Aorta (tissue), 5 donors: ENCODE measurements at regions not wholly inside any gene's neighbourhood (a gene's known extent, or its start where the extent isn't known, plus 50 kb on each side); places are given as distances from the start of the nearest gene placed in this dataset.
"Not testable (repeated sequence)": the region's sequence is repeated elsewhere in the genome, so short reads cannot be mapped to it uniquely, and the experiment has no call there.

Experiments used
- ATAC-seq: fragments of 200-7000 bp; cut with Tn5 transposase; one replicate; pipeline ENCODE4 v1.9.1; 2022; ENCODE audit warnings: moderate library complexity; ENCODE audit not compliant: low FRiP score
- DNase-seq, 2 donors: peaks; one replicate each; pipeline ENCODE4 v3.0.0-alpha.2; 2020
- H3K27ac ChIP-seq, 2 donors: one replicate each; pipeline ENCODE4 v1.5.1; 2013; ENCODE audit warnings: low read length in 2 of 2, mild to moderate bottlenecking in 2 of 2, moderate library complexity in 2 of 2, control low read depth in 1 of 2, inconsistent platforms in 1 of 2, low read depth in 1 of 2
- H3K27me3 ChIP-seq, 2 donors: one replicate each; pipeline ENCODE4 v1.6.1; 2013; ENCODE audit warnings: control low read depth in 1 of 2, low read length in 1 of 2, mild to moderate bottlenecking in 1 of 2, moderate library complexity in 1 of 2; ENCODE audit not compliant: insufficient read depth in 2 of 2, control insufficient read depth in 1 of 2
- H3K36me3 ChIP-seq, 2 donors: one replicate each; pipeline ENCODE4 v1.6.1; 2013; ENCODE audit warnings: control low read depth in 1 of 2, low read length in 1 of 2, mild to moderate bottlenecking in 1 of 2; ENCODE audit not compliant: insufficient read depth in 2 of 2, control insufficient read depth in 1 of 2
- H3K4me1 ChIP-seq, 2 donors: one replicate each; pipeline ENCODE4 v1.6.1; 2013; ENCODE audit warnings: low read length in 2 of 2, control low read depth in 1 of 2, mild to moderate bottlenecking in 1 of 2, moderate library complexity in 1 of 2; ENCODE audit not compliant: insufficient read depth in 2 of 2, control insufficient read depth in 1 of 2
- H3K4me3 ChIP-seq, 2 donors: one replicate each; pipeline ENCODE4 v1.5.1; 2013; ENCODE audit warnings: low read length in 2 of 2, control low read depth in 1 of 2, mild to moderate bottlenecking in 1 of 2
- H3K9me3 ChIP-seq: one replicate; pipeline ENCODE4 v1.6.1; 2013; ENCODE audit warnings: mild to moderate bottlenecking, low read length; ENCODE audit not compliant: control insufficient read depth
- WGBS, 2 donors: extraction: QIAGEN DNeasy Blood & Tissue Kit; methylation state at CpG; one replicate each; pipeline ENCODE4 v1.1.7; 2013; 5-methylcytosine and 5-hydroxymethylcytosine counted together
- intact Hi-C, 2 donors: fragments of 100-400 bp; cut with DNase I; formaldehyde crosslinking; loops; one replicate each; pipeline versions ENCODE4 v1.14.2 to v1.15.0; 2022
- donor health status: healthy with polysubstance abuse.
- donor health status: Bipolar disorder and iron deficiency.
- donor health status: DM: no; HTN: no; CAD: no.
- donor health status: DM: no; HTN: no; CAD: no.
- donor health status: DM: yes; HTN: yes; CAD: no.

DNA sequence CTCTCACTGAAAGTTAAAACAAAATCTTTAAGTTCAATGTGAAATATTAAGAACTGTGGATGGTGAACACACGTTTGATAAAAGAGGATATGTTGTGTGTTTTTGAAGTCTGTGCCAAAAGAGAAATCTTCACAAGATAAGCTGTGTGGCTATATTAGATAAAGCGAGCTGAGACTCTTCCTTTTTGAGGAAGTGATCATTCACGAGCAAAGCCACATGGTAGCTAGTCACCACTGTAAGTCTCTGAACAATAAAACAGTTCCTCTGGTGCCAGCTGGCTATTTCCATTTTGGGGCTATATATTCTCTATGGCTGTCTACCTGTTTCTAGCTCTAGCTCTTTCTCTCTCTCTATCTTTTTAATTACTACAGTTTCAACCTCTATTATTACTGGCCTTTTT lies 1849.2 kb upstream of the C9orf72 start:
- WGBS, 2 donors, result 48 to 51% methylated on average over 3 of the region's 3 CpGs
- no peak overlapping the region for H3K4me3 ChIP-seq
- intact Hi-C loops, result loop anchor here in 1 of 2 donors (10.0 kb wide), 1 partner anchor 88 kb away; no protein-coding TSS in a partner anchor
- H3K4me1 ChIP-seq, result no peaks in the 10 kb centered on the region
- DNase-seq, result no peak
- no peaks in the 10 kb centered on the region for H3K36me3 ChIP-seq
- no peak overlapping the region for H3K27ac ChIP-seq
- H3K27me3 ChIP-seq, result no peaks in the 10 kb centered on the region
- ATAC-seq, result no peak
- no peaks in the 10 kb centered on the region for H3K9me3 ChIP-seq

DNA sequence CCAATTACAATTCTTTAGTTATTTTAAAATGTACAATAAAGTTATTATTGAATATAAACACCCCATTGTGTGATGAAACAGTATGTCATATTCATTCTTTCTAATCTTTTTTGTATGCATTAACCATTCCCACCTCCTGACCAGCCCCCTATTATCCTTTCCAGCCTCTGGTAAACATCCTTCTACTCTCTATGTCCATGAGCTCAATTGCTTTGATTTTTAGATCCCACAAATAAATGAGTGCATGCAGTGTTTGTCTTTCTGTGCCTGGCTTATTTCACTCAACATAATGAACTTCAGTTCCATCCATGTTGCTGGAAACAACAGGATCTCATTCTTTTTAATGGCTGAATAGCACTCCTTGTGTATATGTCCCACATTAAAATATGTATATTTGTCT lies 1858.9 kb upstream of the C9orf72 start:
- peaks cover 0 to 2% of the 10 kb centered on the region in 2 donors for H3K27me3 ChIP-seq
- intact Hi-C loops, result no loop called here
- H3K27ac ChIP-seq, result no peak overlapping the region
- no peaks in the 10 kb centered on the region for H3K4me1 ChIP-seq
- no peaks in the 10 kb centered on the region for H3K36me3 ChIP-seq
- ATAC-seq (no peak), DNase-seq (no peak)
- no peaks in the 10 kb centered on the region for H3K9me3 ChIP-seq
- H3K4me3 ChIP-seq, result no peak overlapping the region

GRCh38 chr9:29432656-29433055 lies 1859.4 kb upstream of the C9orf72 start:
- 33 to 37% methylated on average over 2 of the region's 2 CpGs for WGBS, 2 donors

GRCh38 chr9:29435368-29435767 lies 1862.1 kb upstream of the C9orf72 start:
- Histone ChIP-seq H3K27ac (no peak overlapping the region), H3K9me3 (no peaks in the 10 kb centered on the region), H3K36me3 (no peaks in the 10 kb centered on the region), H3K4me1 (no peaks in the 10 kb centered on the region), H3K27me3 (peaks cover 0 to 2% of the 10 kb centered on the region in 2 donors), H3K4me3 (no peak overlapping the region)
- intact Hi-C loops, result no loop called here
- DNase-seq, result no peak
- no peak for ATAC-seq
- 83 to 88% methylated on average over 1 of the region's 1 CpG for WGBS, 2 donors

More at GRCh38 chr9:29432656-29433055, 1859.4 kb upstream of the C9orf72 start:
- ATAC-seq, DNase-seq, H3K4me3 ChIP-seq, H3K27ac ChIP-seq, H3K36me3 ChIP-seq, H3K4me1 ChIP-seq, H3K9me3 ChIP-seq, H3K27me3 ChIP-seq, intact Hi-C loops: not testable (repeated sequence)

DNA sequence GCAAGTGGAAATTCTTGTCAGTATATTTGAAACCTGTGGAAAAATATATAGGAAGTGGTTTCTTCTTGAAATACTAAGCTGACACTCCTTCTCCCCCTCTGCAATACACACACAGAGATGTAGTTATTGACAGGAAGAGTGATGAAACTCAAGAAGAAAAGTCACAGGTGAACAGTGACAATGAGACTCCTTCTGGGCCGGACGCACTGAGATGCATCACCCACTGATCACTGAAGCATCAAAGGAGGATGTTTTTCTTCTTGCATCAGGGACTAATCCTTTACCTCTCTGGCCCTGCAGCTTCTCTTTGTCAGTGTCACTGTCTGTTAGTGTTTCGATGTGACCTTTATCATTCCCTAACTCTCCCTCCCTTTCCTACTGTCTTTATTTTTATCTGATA lies 1864.2 kb upstream of the C9orf72 start:
- H3K27ac ChIP-seq, result no peak overlapping the region
- no peaks in the 10 kb centered on the region for H3K9me3 ChIP-seq
- H3K4me3 ChIP-seq, result no peak overlapping the region
- no peak for ATAC-seq
- H3K4me1 ChIP-seq, result no peaks in the 10 kb centered on the region
- WGBS, 2 donors, result 53 to 72% methylated on average over 3 of the region's 3 CpGs
- H3K36me3 ChIP-seq, result no peaks in the 10 kb centered on the region
- no peak for DNase-seq
- peaks cover 0 to 2% of the 10 kb centered on the region in 2 donors for H3K27me3 ChIP-seq
- intact Hi-C loops, result no loop called here

DNA sequence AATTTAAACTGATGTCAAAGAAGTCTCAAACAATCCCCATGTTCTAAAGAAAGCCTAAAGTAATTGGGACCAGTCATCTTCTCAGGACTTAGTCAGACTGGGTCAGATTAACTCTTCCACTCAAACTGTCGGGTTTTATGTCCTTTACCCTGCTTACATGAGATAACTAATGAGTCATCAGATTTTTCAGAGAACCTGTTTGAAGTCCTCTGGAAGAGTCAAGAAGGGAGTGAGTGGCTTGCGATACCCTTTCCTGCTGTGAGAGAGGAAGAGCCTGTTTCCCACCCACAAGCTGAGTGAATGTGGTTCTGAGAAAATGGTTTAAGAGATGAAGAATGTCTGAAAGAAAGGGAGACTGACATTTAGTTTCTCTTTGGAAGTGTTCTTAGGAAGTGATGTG lies 1866.7 kb upstream of the C9orf72 start:
- no peak for DNase-seq
- H3K4me3 ChIP-seq, result no peak overlapping the region
- H3K9me3 ChIP-seq, result no peaks in the 10 kb centered on the region
- WGBS, 2 donors, result 62 to 81% methylated on average over 2 of the region's 2 CpGs
- H3K36me3 ChIP-seq, result no peaks in the 10 kb centered on the region
- H3K27me3 ChIP-seq, result no peaks in the 10 kb centered on the region
- no peak overlapping the region for H3K27ac ChIP-seq
- no peaks in the 10 kb centered on the region for H3K4me1 ChIP-seq
- intact Hi-C loops, result no loop called here
- no peak for ATAC-seq

DNA sequence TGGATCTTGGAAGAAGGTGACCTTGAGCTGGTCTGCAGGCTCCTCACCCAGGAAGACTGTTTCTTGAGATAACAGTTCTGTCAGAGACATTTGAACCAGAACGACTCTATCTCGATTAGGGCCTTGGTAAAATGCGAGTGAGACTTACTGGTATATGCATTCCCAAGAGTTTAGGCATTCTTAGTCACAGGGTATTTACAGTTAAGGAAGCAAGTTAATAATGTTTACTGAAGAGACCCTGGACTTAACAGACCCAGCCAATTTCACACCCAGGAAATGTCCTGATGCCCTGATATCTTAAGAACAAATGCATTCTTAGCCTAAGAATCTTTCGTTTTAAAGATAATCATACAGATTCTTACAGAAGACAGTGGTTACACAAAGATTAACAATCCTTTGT lies 1867.2 kb upstream of the C9orf72 start:
- WGBS, 2 donors, result 82 to 86% methylated on average over 4 of the region's 4 CpGs
- no peaks in the 10 kb centered on the region for H3K4me1 ChIP-seq
- ATAC-seq (no peak), DNase-seq (no peak)
- intact Hi-C loops, result no loop called here
- no peak overlapping the region for H3K27ac ChIP-seq
- no peaks in the 10 kb centered on the region for H3K27me3 ChIP-seq
- H3K4me3 ChIP-seq, result no peak overlapping the region
- H3K9me3 ChIP-seq, result no peaks in the 10 kb centered on the region
- H3K36me3 ChIP-seq, result no peaks in the 10 kb centered on the region

- H3K27me3 ChIP-seq, result no peaks in the 10 kb centered on the region
- WGBS, 2 donors, result 60 to 80% methylated on average over 3 of the region's 3 CpGs
- ATAC-seq, result no peak
These were observed 1872.5 kb upstream of the C9orf72 start for GRCh38 chr9:29445751-29446150.

DNA sequence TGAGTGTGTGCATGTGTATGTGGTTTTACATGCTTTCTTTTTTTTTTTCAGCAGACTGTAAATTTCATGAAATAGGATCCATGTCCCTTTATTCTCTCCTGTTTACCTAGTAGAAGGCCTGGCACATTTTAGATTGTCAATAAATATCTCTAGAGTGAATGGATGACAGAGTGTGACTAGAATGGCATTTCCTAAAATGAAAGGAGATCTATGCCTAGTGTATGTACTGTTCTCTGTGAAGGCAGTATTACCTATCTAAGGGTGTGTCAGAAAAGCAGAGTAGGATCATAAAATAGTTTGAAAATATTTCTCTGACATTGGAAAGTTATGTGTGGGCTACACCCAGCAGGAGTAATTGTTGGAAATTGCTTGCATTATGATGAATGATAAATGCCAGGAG lies 1876.0 kb upstream of the C9orf72 start:
- Histone ChIP-seq H3K27ac (no peak overlapping the region), H3K36me3 (no peaks in the 10 kb centered on the region), H3K27me3 (no peaks in the 10 kb centered on the region), H3K4me3 (no peak overlapping the region), H3K9me3 (no peaks in the 10 kb centered on the region), H3K4me1 (no peaks in the 10 kb centered on the region)
- DNase-seq (no peak), ATAC-seq (no peak)
- intact Hi-C loops, result no loop called here

More at GRCh38 chr9:29445751-29446150, 1872.5 kb upstream of the C9orf72 start:
- Histone ChIP-seq H3K9me3 (no peaks in the 10 kb centered on the region), H3K4me1 (no peaks in the 10 kb centered on the region), H3K27ac (no peak overlapping the region), H3K4me3 (no peak overlapping the region), H3K36me3 (no peaks in the 10 kb centered on the region)
- intact Hi-C loops, result no loop called here
- DNase-seq, result no peak
